ENCODE measurements at regions not wholly inside any gene's neighbourhood (a gene's known extent, or its start where the extent isn't known, plus 50 kb on each side); places are given as distances from the start of the nearest gene placed in this dataset.

DNA sequence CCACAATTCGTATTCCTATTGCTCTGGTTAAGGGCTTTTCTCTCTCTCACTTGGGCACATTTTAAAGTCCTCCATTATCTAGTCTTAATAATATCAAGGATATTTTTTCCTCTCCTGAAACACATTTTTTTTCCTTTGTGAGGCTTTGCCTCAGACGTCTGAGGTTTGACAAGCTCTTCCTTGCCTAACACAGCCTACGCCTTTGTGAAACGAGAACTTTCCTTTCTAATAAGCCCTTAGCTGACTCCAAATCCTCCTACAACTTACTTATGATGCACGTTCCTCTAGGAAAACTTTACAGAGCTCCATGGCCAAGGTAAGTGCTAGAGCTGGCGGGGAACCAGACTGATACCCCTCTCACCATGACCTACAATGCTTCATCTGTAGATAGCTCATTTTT, 841.5 kb downstream of the SOCS6 start:
- H3K36me3 ChIP-seq (ENCODE audit: control insufficient read depth in 1 of 2, insufficient read depth in 2 of 2, low read length in 2 of 2): no peaks in the 10 kb centered on the region
- no peak overlapping the region for H2AFZ ChIP-seq (ENCODE audit: low read depth, low read length, poor library complexity, severe bottlenecking)
- RAD21 ChIA-PET (ENCODE audit: low non-redundant PET in 1 of 2, low total read pairs in 2 of 2, uncharacterized antibody in 2 of 2, unreplicated experiment in 2 of 2): no interaction called here
- TF ChIP-seq ZNF274 (IDR thresholded peaks at IDR 0.05; ENCODE audit: low read depth, low read length): no peak
- TF ChIP-seq, protein P1, sequence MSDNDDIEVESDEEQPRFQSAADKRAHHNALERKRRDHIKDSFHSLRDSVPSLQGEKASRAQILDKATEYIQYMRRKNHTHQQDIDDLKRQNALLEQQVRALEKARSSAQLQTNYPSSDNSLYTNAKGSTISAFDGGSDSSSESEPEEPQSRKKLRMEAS (IDR thresholded peaks at IDR 0.05): no peak
- no peak for TF ChIP-seq SIN3A (IDR thresholded peaks at IDR 0.05; ENCODE audit: low read depth)
- no peak for TF ChIP-seq YY1 (IDR thresholded peaks at IDR 0.05; ENCODE audit: extremely low read depth, insufficient replicate concordance, low read depth, low read length)
- no peak for TF ChIP-seq EZH2phosphoT487 (IDR thresholded peaks at IDR 0.05; ENCODE audit: borderline replicate concordance)
- TF ChIP-seq, protein P2, sequence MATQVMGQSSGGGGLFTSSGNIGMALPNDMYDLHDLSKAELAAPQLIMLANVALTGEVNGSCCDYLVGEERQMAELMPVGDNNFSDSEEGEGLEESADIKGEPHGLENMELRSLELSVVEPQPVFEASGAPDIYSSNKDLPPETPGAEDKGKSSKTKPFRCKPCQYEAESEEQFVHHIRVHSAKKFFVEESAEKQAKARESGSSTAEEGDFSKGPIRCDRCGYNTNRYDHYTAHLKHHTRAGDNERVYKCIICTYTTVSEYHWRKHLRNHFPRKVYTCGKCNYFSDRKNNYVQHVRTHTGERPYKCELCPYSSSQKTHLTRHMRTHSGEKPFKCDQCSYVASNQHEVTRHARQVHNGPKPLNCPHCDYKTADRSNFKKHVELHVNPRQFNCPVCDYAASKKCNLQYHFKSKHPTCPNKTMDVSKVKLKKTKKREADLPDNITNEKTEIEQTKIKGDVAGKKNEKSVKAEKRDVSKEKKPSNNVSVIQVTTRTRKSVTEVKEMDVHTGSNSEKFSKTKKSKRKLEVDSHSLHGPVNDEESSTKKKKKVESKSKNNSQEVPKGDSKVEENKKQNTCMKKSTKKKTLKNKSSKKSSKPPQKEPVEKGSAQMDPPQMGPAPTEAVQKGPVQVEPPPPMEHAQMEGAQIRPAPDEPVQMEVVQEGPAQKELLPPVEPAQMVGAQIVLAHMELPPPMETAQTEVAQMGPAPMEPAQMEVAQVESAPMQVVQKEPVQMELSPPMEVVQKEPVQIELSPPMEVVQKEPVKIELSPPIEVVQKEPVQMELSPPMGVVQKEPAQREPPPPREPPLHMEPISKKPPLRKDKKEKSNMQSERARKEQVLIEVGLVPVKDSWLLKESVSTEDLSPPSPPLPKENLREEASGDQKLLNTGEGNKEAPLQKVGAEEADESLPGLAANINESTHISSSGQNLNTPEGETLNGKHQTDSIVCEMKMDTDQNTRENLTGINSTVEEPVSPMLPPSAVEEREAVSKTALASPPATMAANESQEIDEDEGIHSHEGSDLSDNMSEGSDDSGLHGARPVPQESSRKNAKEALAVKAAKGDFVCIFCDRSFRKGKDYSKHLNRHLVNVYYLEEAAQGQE (IDR thresholded peaks at IDR 0.05; ENCODE audit: low read depth): no peak
- TF ChIP-seq SRF (IDR thresholded peaks at IDR 0.05; ENCODE audit: low read depth): no peak
- TF ChIP-seq, protein P3, sequence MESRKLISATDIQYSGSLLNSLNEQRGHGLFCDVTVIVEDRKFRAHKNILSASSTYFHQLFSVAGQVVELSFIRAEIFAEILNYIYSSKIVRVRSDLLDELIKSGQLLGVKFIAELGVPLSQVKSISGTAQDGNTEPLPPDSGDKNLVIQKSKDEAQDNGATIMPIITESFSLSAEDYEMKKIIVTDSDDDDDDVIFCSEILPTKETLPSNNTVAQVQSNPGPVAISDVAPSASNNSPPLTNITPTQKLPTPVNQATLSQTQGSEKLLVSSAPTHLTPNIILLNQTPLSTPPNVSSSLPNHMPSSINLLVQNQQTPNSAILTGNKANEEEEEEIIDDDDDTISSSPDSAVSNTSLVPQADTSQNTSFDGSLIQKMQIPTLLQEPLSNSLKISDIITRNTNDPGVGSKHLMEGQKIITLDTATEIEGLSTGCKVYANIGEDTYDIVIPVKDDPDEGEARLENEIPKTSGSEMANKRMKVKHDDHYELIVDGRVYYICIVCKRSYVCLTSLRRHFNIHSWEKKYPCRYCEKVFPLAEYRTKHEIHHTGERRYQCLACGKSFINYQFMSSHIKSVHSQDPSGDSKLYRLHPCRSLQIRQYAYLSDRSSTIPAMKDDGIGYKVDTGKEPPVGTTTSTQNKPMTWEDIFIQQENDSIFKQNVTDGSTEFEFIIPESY (IDR thresholded peaks at IDR 0.05; ENCODE audit: extremely low read depth, insufficient replicate concordance, low read length): no peak
- no peak for TF ChIP-seq FOSL1 (IDR thresholded peaks at IDR 0.05; ENCODE audit: low read depth)
- no peak for TF ChIP-seq TCF7L2 (IDR thresholded peaks at IDR 0.05; ENCODE audit: borderline replicate concordance, extremely low read depth, insufficient read depth, insufficient read length)
- no peak for TF ChIP-seq RAD21 (IDR thresholded peaks at IDR 0.05; ENCODE audit: low read depth)
- no peak for TF ChIP-seq SP1 (IDR thresholded peaks at IDR 0.05; ENCODE audit: low read depth)
- TF ChIP-seq POLR2A (IDR thresholded peaks at IDR 0.05; ENCODE audit: borderline replicate concordance, extremely low read depth, insufficient read depth, insufficient read length): no peak
- TF ChIP-seq EZH2 (IDR thresholded peaks at IDR 0.05): no peak
- TF ChIP-seq, protein P4, sequence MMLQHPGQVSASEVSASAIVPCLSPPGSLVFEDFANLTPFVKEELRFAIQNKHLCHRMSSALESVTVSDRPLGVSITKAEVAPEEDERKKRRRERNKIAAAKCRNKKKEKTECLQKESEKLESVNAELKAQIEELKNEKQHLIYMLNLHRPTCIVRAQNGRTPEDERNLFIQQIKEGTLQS (IDR thresholded peaks at IDR 0.05): no peak
- TF ChIP-seq, protein P5, sequence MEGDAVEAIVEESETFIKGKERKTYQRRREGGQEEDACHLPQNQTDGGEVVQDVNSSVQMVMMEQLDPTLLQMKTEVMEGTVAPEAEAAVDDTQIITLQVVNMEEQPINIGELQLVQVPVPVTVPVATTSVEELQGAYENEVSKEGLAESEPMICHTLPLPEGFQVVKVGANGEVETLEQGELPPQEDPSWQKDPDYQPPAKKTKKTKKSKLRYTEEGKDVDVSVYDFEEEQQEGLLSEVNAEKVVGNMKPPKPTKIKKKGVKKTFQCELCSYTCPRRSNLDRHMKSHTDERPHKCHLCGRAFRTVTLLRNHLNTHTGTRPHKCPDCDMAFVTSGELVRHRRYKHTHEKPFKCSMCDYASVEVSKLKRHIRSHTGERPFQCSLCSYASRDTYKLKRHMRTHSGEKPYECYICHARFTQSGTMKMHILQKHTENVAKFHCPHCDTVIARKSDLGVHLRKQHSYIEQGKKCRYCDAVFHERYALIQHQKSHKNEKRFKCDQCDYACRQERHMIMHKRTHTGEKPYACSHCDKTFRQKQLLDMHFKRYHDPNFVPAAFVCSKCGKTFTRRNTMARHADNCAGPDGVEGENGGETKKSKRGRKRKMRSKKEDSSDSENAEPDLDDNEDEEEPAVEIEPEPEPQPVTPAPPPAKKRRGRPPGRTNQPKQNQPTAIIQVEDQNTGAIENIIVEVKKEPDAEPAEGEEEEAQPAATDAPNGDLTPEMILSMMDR (IDR thresholded peaks at IDR 0.05 in 2 of 3, conservative IDR thresholded peaks at IDR 0.05 in 1 of 3; ENCODE audit: borderline replicate concordance in 1 of 3, insufficient read depth in 1 of 3, low read depth in 2 of 3, low read length in 2 of 3): no peak
- TF ChIP-seq EGR1 (IDR thresholded peaks at IDR 0.05; ENCODE audit: low read depth): no peak
- no peak for TF ChIP-seq ZFX (IDR thresholded peaks at IDR 0.05)
- intact Hi-C loops (cut with micrococcal nuclease): no loop called here
- H3K79me2 ChIP-seq (ENCODE audit: insufficient read depth, low read length): no peaks in the 10 kb centered on the region
- no peak overlapping the region for H3K4me2 ChIP-seq (ENCODE audit: low read length)
- CTCF ChIA-PET: no interaction called here
- ATAC-seq (no peak), DNase-seq (ENCODE audit: low read depth, low spot score) (no peak)
- no peaks in the 10 kb centered on the region for H3K27me3 ChIP-seq (ENCODE audit: insufficient read depth, low read length)
- POLR2A ChIA-PET: no interaction called here
- no peaks in the 10 kb centered on the region for H4K20me1 ChIP-seq (ENCODE audit: insufficient read depth)
- H3K4me1 ChIP-seq (ENCODE audit: control insufficient read depth in 1 of 2, insufficient read depth in 2 of 2, low read length in 2 of 2): no peaks in the 10 kb centered on the region
- peaks cover 4 to 23% of the 10 kb centered on the region in 2 experiments; a peak in 3 of 4 replicates for H3K9me3 ChIP-seq (ENCODE audit: control insufficient read depth in 1 of 2, insufficient read depth in 1 of 2, low read depth in 1 of 2, low read length in 2 of 2)
- H3K27ac ChIP-seq (ENCODE audit: low read depth, low read length): no peak overlapping the region
- no peak overlapping the region for H3K4me3 ChIP-seq (replicated peaks in 1 of 2; ENCODE audit: low read depth in 1 of 2, low read length in 2 of 2)
- H3K9ac ChIP-seq (ENCODE audit: low read length): no peak overlapping the region
- BruUV-seq (replicated peaks): no TSS peak
- H3K9me2 ChIP-seq (ENCODE audit: insufficient read depth): no peaks in the 10 kb centered on the region

Measured in HCT116 (cell line).